GM12878 (cell line): ENCODE measurements at regions not wholly inside any gene's neighbourhood (a gene's known extent, or its start where the extent isn't known, plus 50 kb on each side); places are given as distances from the start of the nearest gene placed in this dataset.

ENCODE experiments used
- ATAC-seq: fragments of 200-7000 bp; cut with Tn5 transposase; 3 replicates; pipeline ENCODE4 v1.9.1; 2020; ENCODE audit warnings: mild to moderate bottlenecking, moderate library complexity
- BruUV-seq: library from RNA; stranded (reverse); fragments of 400-500 nt; replicated peaks from 2 replicates; lab custom pipeline; 2021; lab: Mats Ljungman, UMichigan
- CTCF ChIA-PET: fragments of 300-600 bp; sonication (Branson Sonifier 250); formaldehyde crosslinking; extraction: SDS; loops from one replicate; lab custom pipeline; 2021; ENCODE audit warnings: inconsistent platforms; lab: Yijun Ruan, JAX
- POLR2A ChIA-PET: fragments of 350-600 bp; formaldehyde crosslinking; extraction: SDS; loops from one replicate; lab custom pipeline; 2021; ENCODE audit warnings: inconsistent platforms; lab: Charles Lee
- RAD21 ChIA-PET: fragments of 300-600 bp; sonication (Branson Sonifier 250); formaldehyde crosslinking; loops from one replicate; lab custom pipeline; 2023; ENCODE audit warnings: antibody characterized with exemption; ENCODE audit not compliant: unreplicated experiment; lab: Charles Lee
- SMC1A ChIA-PET: fragments of 300-600 bp; sonication (Branson Sonifier 250); formaldehyde crosslinking; loops from one replicate; lab custom pipeline; 2023; ENCODE audit not compliant: unreplicated experiment, uncharacterized antibody; lab: Charles Lee
- DNase-seq: peaks from one replicate; pipeline ENCODE4 v3.0.0-alpha.2; 2011; ENCODE audit warnings: low read depth, low spot score
- FAIRE-seq: peaks from 3 replicates; lab custom pipeline; 2011; peaks lifted over from hg19 to GRCh38; lab: Jason Lieb, UNC
- H2AFZ ChIP-seq: 2 replicates; pipeline ENCODE4 v1.6.0; 2011; ENCODE audit warnings: low read depth, low read length, control low read depth; ENCODE audit not compliant: control insufficient read depth
- H3K27ac ChIP-seq: 2 replicates; pipeline ENCODE4 v1.5.1; 2011; ENCODE audit warnings: control low read depth; ENCODE audit not compliant: control insufficient read depth, insufficient read depth
- H3K27me3 ChIP-seq, 2 experiments: replicated peaks in 1 of 2; 2 replicates each; pipeline versions ENCODE4 v1.6.0 to v1.6.1; 2011; ENCODE audit warnings: low read length in 1 of 2; ENCODE audit not compliant: control insufficient read depth in 2 of 2, insufficient read depth in 2 of 2
- H3K36me3 ChIP-seq, 2 experiments: 2 replicates each; pipeline ENCODE4 v1.5.1; 2011; ENCODE audit warnings: low read length in 1 of 2; ENCODE audit not compliant: control insufficient read depth in 2 of 2, insufficient read depth in 2 of 2
- H3K4me1 ChIP-seq: 2 replicates; pipeline ENCODE4 v1.6.1; 2011; ENCODE audit warnings: mild to moderate bottlenecking, low read length, moderate library complexity, mixed read lengths; ENCODE audit not compliant: control insufficient read depth, insufficient read depth
- H3K4me2 ChIP-seq: 2 replicates; pipeline ENCODE4 v1.6.0; 2011; ENCODE audit warnings: control low read depth; ENCODE audit not compliant: control insufficient read depth, insufficient read depth
- H3K4me3 ChIP-seq: fragments of 200-600 bp; sonication (generic); 2 replicates; pipeline ENCODE4 v1.5.1; 2016
- H3K79me2 ChIP-seq: 2 replicates; pipeline ENCODE4 v1.6.0; 2011; ENCODE audit warnings: low read length; ENCODE audit not compliant: control insufficient read depth, insufficient read depth
- H3K9ac ChIP-seq: 2 replicates; pipeline ENCODE4 v1.8.0; 2011; ENCODE audit warnings: low read length, control low read depth, mixed read lengths; ENCODE audit not compliant: control insufficient read depth, insufficient read depth
- H3K9me3 ChIP-seq: replicated peaks from 3 replicates; pipeline ENCODE4 v1.5.1; 2011; ENCODE audit warnings: mild to moderate bottlenecking, low read length; ENCODE audit not compliant: control insufficient read depth, insufficient read depth
- H4K20me1 ChIP-seq: 2 replicates; pipeline ENCODE4 v1.6.0; 2011; ENCODE audit not compliant: control insufficient read depth, insufficient read depth
- CHD4 ChIP-seq: fragments of 200-600 bp; sonication (generic); IDR thresholded peaks from 2 replicates; pipeline ENCODE4 v1.6.1; 2016; ENCODE audit warnings: mild to moderate bottlenecking
- EED ChIP-seq: sonication (generic); IDR thresholded peaks from 2 replicates; pipeline ENCODE4 v1.6.1; 2016; ENCODE audit warnings: antibody characterized with exemption, low read depth
- GABPA ChIP-seq: IDR thresholded peaks from 2 replicates; pipeline ENCODE4 v1.6.1; 2014; ENCODE audit warnings: antibody characterized with exemption, low read depth, mild to moderate bottlenecking, inconsistent platforms
- HDGF ChIP-seq: fragments of 450-650 bp; IDR thresholded peaks from 2 replicates; pipeline ENCODE4 v1.6.1; 2016; ENCODE audit warnings: antibody characterized with exemption
- MTA2 ChIP-seq: fragments of 450-650 bp; IDR thresholded peaks from 2 replicates; pipeline ENCODE4 v1.6.1; 2016; ENCODE audit warnings: low read depth, mild to moderate bottlenecking, moderate library complexity
- MTA3 ChIP-seq: IDR thresholded peaks from 2 replicates; pipeline ENCODE4 v1.6.1; 2012; ENCODE audit warnings: low read length, inconsistent platforms, borderline replicate concordance
- SMC3 ChIP-seq: IDR thresholded peaks from 2 replicates; pipeline ENCODE4 v1.6.1; 2011; ENCODE audit warnings: low read length, improper control_type of control experiment, borderline replicate concordance
- TAF1 ChIP-seq: IDR thresholded peaks from 2 replicates; pipeline ENCODE4 v1.6.1; 2011; ENCODE audit warnings: mild to moderate bottlenecking, low read depth, low read length, borderline replicate concordance
- WRNIP1 ChIP-seq: IDR thresholded peaks from 2 replicates; pipeline ENCODE4 v1.6.1; 2011; ENCODE audit warnings: low read depth, low read length, improper control_type of control experiment, borderline replicate concordance
- ZBTB11 ChIP-seq: fragments of 450-650 bp; formaldehyde crosslinking; IDR thresholded peaks from 2 replicates; pipeline ENCODE4 v1.5.0; 2022; ENCODE audit warnings: mild to moderate bottlenecking, missing genetic modification characterization
- ZNF24 ChIP-seq: fragments of 450-650 bp; IDR thresholded peaks from 2 replicates; pipeline ENCODE4 v1.6.1; 2017; ENCODE audit warnings: antibody characterized with exemption, mild to moderate bottlenecking
- ZNF384 ChIP-seq: IDR thresholded peaks from 2 replicates; pipeline ENCODE4 v1.6.1; 2012; ENCODE audit warnings: low read depth, mild to moderate bottlenecking, low read length, improper control_type of control experiment, borderline replicate concordance
- WGBS: methylation state at CpG from one replicate; pipeline ENCODE4 v1.1.6; 2016; ENCODE audit warnings: low lambda C conversion rate; ENCODE audit not compliant: insufficient replicate concordance, insufficient coverage; ENCODE audit errors: missing lambda C conversion rate; 5-methylcytosine and 5-hydroxymethylcytosine counted together
- in situ Hi-C: fragments of 300-500 bp; cut with MboI; formaldehyde crosslinking; loops from 9 replicates; pipeline ENCODE4 v1.14.3; 2018; ENCODE audit warnings: mixed read lengths
- intact Hi-C: fragments of 100-400 bp; cut with micrococcal nuclease; formaldehyde crosslinking; loops from one replicate; pipeline ENCODE4 v1.14.2; 2022; ENCODE audit not compliant: unreplicated experiment

- no peak for TF ChIP-seq ZBTB11
- no peak for TF ChIP-seq EED
- TF ChIP-seq, all 136 proteins: peak for 0
Observed at GRCh38 chr3:178386880-178387279, 149.4 kb upstream of the KCNMB2 start (continued).

GRCh38 chr3:178388473-178388872 is 147.8 kb upstream of the KCNMB2 start:
- no peak for DNase-seq
- ChIA-PET RAD21 (no interaction called here), POLR2A (no interaction called here), SMC1A (interaction anchor here (1.0 kb wide), 1 partner anchor 17 kb away, joined by 3 read pairs; no protein-coding TSS in a partner anchor), CTCF (no interaction called here)
- no peak for FAIRE-seq
- no peak overlapping the region for H3K9ac ChIP-seq
- BruUV-seq = no TSS peak
- no peaks in the 10 kb centered on the region for H3K79me2 ChIP-seq
- in situ Hi-C loops (no loop called here), intact Hi-C loops (loop anchor here (5.0 kb wide), 1 partner anchor 1516 kb away; no protein-coding TSS in a partner anchor)
- 65% methylated on average over 2 of the region's 2 CpGs for WGBS
- no peak overlapping the region for H2AFZ ChIP-seq
- no peaks in the 10 kb centered on the region for H3K36me3 ChIP-seq
- H3K4me1 ChIP-seq = no peaks in the 10 kb centered on the region
- no peak overlapping the region for H3K4me3 ChIP-seq
- H3K4me2 ChIP-seq = no peak overlapping the region
- H3K27ac ChIP-seq = no peak overlapping the region
- H3K9me3 ChIP-seq = no peaks in the 10 kb centered on the region
- H3K27me3 ChIP-seq = no peaks in the 10 kb centered on the region
- H4K20me1 ChIP-seq = no peaks in the 10 kb centered on the region
- TF ChIP-seq ZNF24 (no peak), WRNIP1 (no peak), MTA3 (no peak), ZNF384 (no peak), GABPA (no peak), MTA2 (no peak), TAF1 (no peak), SMC3 (no peak), HDGF (no peak), CHD4 (no peak)
- TF ChIP-seq, all 136 proteins: peak for 0
- no peak for ATAC-seq
